Esophagus muscularis mucosa (tissue), 4 donors: ENCODE measurements at regions not wholly inside any gene's neighbourhood (a gene's known extent, or its start where the extent isn't known, plus 50 kb on each side); places are given as distances from the start of the nearest gene placed in this dataset.
A peak's percentile ranks its signal among the peaks of the same experiment; 100 is the strongest.

Experiments
- DNase-seq: peaks from one replicate; pipeline ENCODE4 v3.0.0-alpha.2; 2017; ENCODE audit errors: extremely low spot score
- H3K27ac ChIP-seq, 4 donors: fragments of 200-600 bp; sonication (generic); replicated peaks in 1 of 4; 1 replicate in 3 of 4; 2 replicates in 1 of 4; pipeline ENCODE4 v1.5.1; 2016 to 2019; ENCODE audit warnings: mild to moderate bottlenecking in 1 of 4
- H3K27me3 ChIP-seq, 4 donors: fragments of 200-600 bp; sonication (generic); one replicate each; pipeline versions ENCODE4 v1.5.1 to v1.6.0; 2016 to 2019
- H3K36me3 ChIP-seq, 4 donors: fragments of 200-600 bp; sonication (generic); one replicate each; pipeline ENCODE4 v1.5.1; 2016 to 2019
- H3K4me1 ChIP-seq, 4 donors: fragments of 200-600 bp; sonication (generic); one replicate each; pipeline ENCODE4 v1.5.1; 2016 to 2019
- H3K4me3 ChIP-seq, 4 donors: fragments of 200-600 bp; sonication (generic); 1 replicate in 2 of 4; 2 replicates in 2 of 4; pipeline ENCODE4 v1.5.1; 2016 to 2019; ENCODE audit warnings: mild to moderate bottlenecking in 4 of 4, moderate library complexity in 1 of 4
- H3K9me3 ChIP-seq, 4 donors: fragments of 200-600 bp; sonication (generic); 1 replicate in 3 of 4; 2 replicates in 1 of 4; pipeline ENCODE4 v1.5.1; 2016 to 2019
- CTCF ChIP-seq, 3 experiments: fragments of 200-600 bp in 2 of 3; fragments of 450-650 bp in 1 of 3; sonication (generic) in 2 of 3; IDR thresholded peaks; one replicate each; pipeline ENCODE4 v1.5.1; 2017 to 2019; ENCODE audit warnings: antibody characterized with exemption in 3 of 3, mild to moderate bottlenecking in 2 of 3, moderate library complexity in 1 of 3
- EP300 ChIP-seq: sonication (generic); formaldehyde crosslinking; IDR thresholded peaks from one replicate; pipeline ENCODE4 v1.6.1; 2017; ENCODE audit warnings: antibody characterized with exemption
- POLR2A ChIP-seq: fragments of 450-650 bp; IDR thresholded peaks from one replicate; pipeline ENCODE4 v1.6.1; 2017; ENCODE audit warnings: antibody characterized with exemption, moderate library complexity, mild to moderate bottlenecking, low read depth
- POLR2AphosphoS5 ChIP-seq, 2 donors: sonication (generic); formaldehyde crosslinking; IDR thresholded peaks; one replicate each; pipeline ENCODE4 v1.6.1; 2017; ENCODE audit warnings: antibody characterized with exemption in 2 of 2
- WGBS: methylation state at CpG from one replicate; pipeline ENCODE4 v1.1.5; 2018; 5-methylcytosine and 5-hydroxymethylcytosine counted together
- intact Hi-C: fragments of 100-400 bp; cut with DNase I; formaldehyde crosslinking; loops from one replicate; pipeline ENCODE4 v1.15.1; 2023

- H3K27me3 ChIP-seq, result peaks cover 0 to 36% (median 0%) of the 10 kb centered on the region in 4 donors
- 67% methylated on average over 6 of the region's 6 CpGs for WGBS
- H3K4me3 ChIP-seq, result no peak overlapping the region
- H3K9me3 ChIP-seq, result peaks cover 0 to 9% (median 2%) of the 10 kb centered on the region in 4 donors
- no peak overlapping the region for H3K27ac ChIP-seq
- H3K4me1 ChIP-seq, result no peaks in the 10 kb centered on the region
- no peaks in the 10 kb centered on the region for H3K36me3 ChIP-seq
- intact Hi-C loops, result no loop called here
- no peak for TF ChIP-seq EP300
- no peak for TF ChIP-seq CTCF (IDR thresholded peaks at IDR 0.05)
- no peak for DNase-seq
Measured at GRCh38 chr10:118467200-118467599, 125.1 kb upstream of the FAM204A start.

GRCh38 chr10:118465300-118465874, 123.3 kb upstream of the FAM204A start:
- DNase-seq, result no peak
- no peaks in the 10 kb centered on the region for H3K4me1 ChIP-seq
- no peaks in the 10 kb centered on the region for H3K36me3 ChIP-seq
- WGBS, result 74% methylated on average over 3 of the region's 3 CpGs
- no peaks in the 10 kb centered on the region for H3K9me3 ChIP-seq
- no peak for TF ChIP-seq POLR2AphosphoS5 (IDR thresholded peaks at IDR 0.05)
- no peak for TF ChIP-seq CTCF (IDR thresholded peaks at IDR 0.05)
- TF ChIP-seq POLR2A, result no peak
- TF ChIP-seq EP300, result no peak
- intact Hi-C loops, result no loop called here
- H3K27me3 ChIP-seq, result peaks cover 0 to 36% (median 0%) of the 10 kb centered on the region in 4 donors
- no peak overlapping the region for H3K4me3 ChIP-seq
- no peak overlapping the region for H3K27ac ChIP-seq

- Histone ChIP-seq H3K27ac (no peak overlapping the region), H3K36me3 (no peaks in the 10 kb centered on the region), H3K27me3 (peaks cover 0 to 35% (median 0%) of the 10 kb centered on the region in 4 donors), H3K4me1 (peaks cover 0 to 3% (median 0%) of the 10 kb centered on the region in 4 donors), H3K4me3 (no peak overlapping the region), H3K9me3 (no peaks in the 10 kb centered on the region)
- peak; percentile 72 for DNase-seq
- intact Hi-C loops, result no loop called here
- TF ChIP-seq EP300 (no peak), POLR2AphosphoS5 (IDR thresholded peaks at IDR 0.05) (no peak), POLR2A (no peak), CTCF (IDR thresholded peaks at IDR 0.05) (no peak)
- WGBS, result 40% methylated on average over 1 of the region's 1 CpG
Measured at GRCh38 chr10:118463740-118464139, 121.6 kb upstream of the FAM204A start.

- intact Hi-C loops, result no loop called here
- TF ChIP-seq POLR2AphosphoS5 (IDR thresholded peaks at IDR 0.05), result no peak
- TF ChIP-seq EP300, result no peak
- TF ChIP-seq CTCF (IDR thresholded peaks at IDR 0.05), result no peak
- no peak for TF ChIP-seq POLR2A
- Histone ChIP-seq H3K9me3 (no peaks in the 10 kb centered on the region), H3K36me3 (no peaks in the 10 kb centered on the region), H3K4me1 (peaks cover 0 to 3% (median 0%) of the 10 kb centered on the region in 4 donors), H3K4me3 (no peak overlapping the region), H3K27me3 (peaks cover 0 to 34% (median 0%) of the 10 kb centered on the region in 4 donors), H3K27ac (no peak overlapping the region)
- DNase-seq, result peak; percentile 37
- 89% methylated on average over 1 of the region's 1 CpG for WGBS
Measured at GRCh38 chr10:118462401-118462800, 120.3 kb upstream of the FAM204A start.

- intact Hi-C loops, result loop anchor here (10.0 kb wide), 1 partner anchor 965 kb away; no protein-coding TSS in a partner anchor
- H3K27me3 ChIP-seq, result peaks cover 0 to 29% (median 0%) of the 10 kb centered on the region in 4 donors
- no peak overlapping the region for H3K4me3 ChIP-seq
- WGBS, result 3% methylated on average over 10 of the region's 10 CpGs
- H3K9me3 ChIP-seq, result no peaks in the 10 kb centered on the region
- no peak for TF ChIP-seq POLR2AphosphoS5 (IDR thresholded peaks at IDR 0.05)
- TF ChIP-seq CTCF (IDR thresholded peaks at IDR 0.05), result peak; percentile 63 to 77 (median 64)
- H3K27ac ChIP-seq, result no peak overlapping the region
- H3K4me1 ChIP-seq, result peaks cover 0 to 3% (median 0%) of the 10 kb centered on the region in 4 donors
- no peaks in the 10 kb centered on the region for H3K36me3 ChIP-seq
- DNase-seq, result peak; percentile 93
Measured at GRCh38 chr10:118459642-118460193, 117.6 kb upstream of the FAM204A start.
